HEK293T (cell line): ENCODE measurements at regions not wholly inside any gene's neighbourhood (a gene's known extent, or its start where the extent isn't known, plus 50 kb on each side); places are given as distances from the start of the nearest gene placed in this dataset.

Experiments used
- CTCF ChIA-PET: fragments of 350-600 bp; formaldehyde crosslinking; extraction: SDS; loops from one replicate; lab custom pipeline; 2021; ENCODE audit warnings: antibody characterized with exemption, inconsistent platforms; lab: Yijun Ruan, JAX
- POLR2A ChIA-PET: fragments of 350-600 bp; formaldehyde crosslinking; extraction: SDS; loops from one replicate; lab custom pipeline; 2020; ENCODE audit warnings: antibody characterized with exemption, inconsistent platforms; lab: Yijun Ruan, JAX
- DNase-seq: peaks from one replicate; pipeline ENCODE4 v3.0.0; 2012; ENCODE audit warnings: mixed read lengths; ENCODE audit errors: extremely low spot score
- ARNT ChIP-seq: fragments of 450-650 bp; IDR thresholded peaks from 2 replicates; pipeline ENCODE4 v1.6.1; 2017; ENCODE audit warnings: mild to moderate bottlenecking
- BHLHE40 ChIP-seq: fragments of 450-650 bp; IDR thresholded peaks from 2 replicates; pipeline ENCODE4 v1.6.1; 2016; ENCODE audit warnings: mild to moderate bottlenecking, moderate library complexity, borderline replicate concordance
- CTBP1 ChIP-seq: fragments of 450-650 bp; IDR thresholded peaks from 2 replicates; pipeline ENCODE4 v1.6.1; 2016; ENCODE audit warnings: borderline replicate concordance
- ELF4 ChIP-seq: fragments of 450-650 bp; IDR thresholded peaks from 2 replicates; pipeline ENCODE4 v1.6.1; 2017; ENCODE audit warnings: antibody characterized with exemption
- FOXA1 ChIP-seq: fragments of 450-650 bp; IDR thresholded peaks from 2 replicates; pipeline ENCODE4 v1.6.1; 2016; ENCODE audit warnings: mild to moderate bottlenecking
- FOXK2 ChIP-seq: fragments of 450-650 bp; IDR thresholded peaks from 2 replicates; pipeline ENCODE4 v1.6.1; 2016; ENCODE audit warnings: mild to moderate bottlenecking
- FOXM1 ChIP-seq: fragments of 450-650 bp; IDR thresholded peaks from 2 replicates; pipeline ENCODE4 v1.6.1; 2017; ENCODE audit warnings: mild to moderate bottlenecking, borderline replicate concordance
- HDGF ChIP-seq: fragments of 450-650 bp; IDR thresholded peaks from 2 replicates; pipeline ENCODE4 v1.6.1; 2017; ENCODE audit warnings: antibody characterized with exemption, borderline replicate concordance
- L3MBTL2 ChIP-seq: fragments of 450-650 bp; conservative IDR thresholded peaks from 2 replicates; pipeline ENCODE4 v1.6.1; 2016; ENCODE audit warnings: mild to moderate bottlenecking
- LEF1 ChIP-seq: fragments of 450-650 bp; IDR thresholded peaks from 2 replicates; pipeline ENCODE4 v1.6.1; 2017; ENCODE audit warnings: mild to moderate bottlenecking, borderline replicate concordance
- NFRKB ChIP-seq: fragments of 450-650 bp; IDR thresholded peaks from 2 replicates; pipeline ENCODE4 v1.6.1; 2016; ENCODE audit warnings: mild to moderate bottlenecking, moderate library complexity
- PKNOX1 ChIP-seq: fragments of 450-650 bp; IDR thresholded peaks from 2 replicates; pipeline ENCODE4 v1.6.1; 2016
- SP1 ChIP-seq: fragments of 450-650 bp; IDR thresholded peaks from 2 replicates; pipeline ENCODE4 v1.6.1; 2017
- SUZ12 ChIP-seq: fragments of 450-650 bp; IDR thresholded peaks from 2 replicates; pipeline ENCODE4 v1.6.1; 2016; ENCODE audit warnings: mild to moderate bottlenecking
- TARDBP ChIP-seq: fragments of 450-650 bp; IDR thresholded peaks from 2 replicates; pipeline ENCODE4 v1.6.1; 2016
- ZNF384 ChIP-seq: fragments of 450-650 bp; IDR thresholded peaks from 2 replicates; pipeline ENCODE4 v1.6.1; 2016

- CTCF ChIA-PET, result no interaction called here
- TF ChIP-seq SP1 (no peak), SUZ12 (no peak), ARNT (no peak), HDGF (no peak), CTBP1 (no peak), FOXM1 (no peak), FOXA1 (no peak), BHLHE40 (no peak), PKNOX1 (no peak), ELF4 (no peak), LEF1 (no peak), NFRKB (no peak), FOXK2 (no peak), ZNF384 (no peak), L3MBTL2 (no peak), TARDBP (no peak)
- POLR2A ChIA-PET, result no interaction called here
- DNase-seq, result no peak
Measured at GRCh38 chr18:73099759-73100158, 232.0 kb upstream of the NETO1 start.

GRCh38 chr18:73093687-73094250, 226.0 kb upstream of the NETO1 start:
- CTCF ChIA-PET, result no interaction called here
- no peak for TF ChIP-seq SP1
- TF ChIP-seq HDGF, result no peak
- TF ChIP-seq SUZ12, result no peak
- TF ChIP-seq LEF1, result no peak
- no peak for TF ChIP-seq FOXK2
- TF ChIP-seq ZNF384, result no peak
- TF ChIP-seq NFRKB, result no peak
- TF ChIP-seq FOXA1, result no peak
- TF ChIP-seq ARNT, result no peak
- TF ChIP-seq ELF4, result no peak
- TF ChIP-seq CTBP1, result no peak
- TF ChIP-seq L3MBTL2, result no peak
- TF ChIP-seq BHLHE40, result no peak
- TF ChIP-seq TARDBP, result no peak
- TF ChIP-seq FOXM1, result no peak
- TF ChIP-seq PKNOX1, result no peak
- POLR2A ChIA-PET, result no interaction called here
- DNase-seq, result no peak

GRCh38 chr18:73088445-73088844, 220.7 kb upstream of the NETO1 start:
- ChIA-PET CTCF (no interaction called here), POLR2A (no interaction called here)
- no peak for DNase-seq
- no peak for TF ChIP-seq HDGF
- no peak for TF ChIP-seq ARNT
- no peak for TF ChIP-seq SP1

GRCh38 chr18:73087282-73087977, 219.6 kb upstream of the NETO1 start:
- POLR2A ChIA-PET, result no interaction called here
- TF ChIP-seq HDGF (no peak), CTBP1 (no peak), L3MBTL2 (no peak), LEF1 (no peak), SUZ12 (no peak), ARNT (no peak), FOXA1 (no peak), NFRKB (no peak), ZNF384 (no peak), SP1 (no peak), ELF4 (no peak), BHLHE40 (no peak), FOXM1 (no peak), TARDBP (no peak), FOXK2 (no peak), PKNOX1 (no peak)
- CTCF ChIA-PET, result no interaction called here
- DNase-seq, result no peak

- TF ChIP-seq TARDBP (no peak), LEF1 (no peak), PKNOX1 (no peak), SP1 (no peak), ARNT (no peak), NFRKB (no peak), ZNF384 (no peak), FOXA1 (no peak)
- DNase-seq, result no peak
- ChIA-PET POLR2A (no interaction called here), CTCF (no interaction called here)
Measured at GRCh38 chr18:73079920-73080319, 212.1 kb upstream of the NETO1 start.

GRCh38 chr18:73060666-73061288, 193.0 kb upstream of the NETO1 start:
- no peak for DNase-seq
- TF ChIP-seq CTBP1 (no peak), HDGF (no peak), NFRKB (no peak), FOXK2 (no peak), BHLHE40 (no peak), ARNT (no peak), ELF4 (no peak), L3MBTL2 (no peak), PKNOX1 (no peak), TARDBP (no peak), FOXM1 (no peak), SP1 (no peak), ZNF384 (no peak), FOXA1 (no peak), LEF1 (no peak), SUZ12 (no peak)
- POLR2A ChIA-PET, result no interaction called here
- CTCF ChIA-PET, result no interaction called here
